GM19043 (cell line): ENCODE measurements at regions not wholly inside any gene's neighbourhood (a gene's known extent, or its start where the extent isn't known, plus 50 kb on each side); places are given as distances from the start of the nearest gene placed in this dataset.

ENCODE experiments used
- ATAC-seq: cut with Tn5 transposase; IDR thresholded peaks from one replicate; pipeline ENCODE4 v1.9.1; 2021; ENCODE audit warnings: low read depth; ENCODE audit not compliant: unreplicated experiment

DNA sequence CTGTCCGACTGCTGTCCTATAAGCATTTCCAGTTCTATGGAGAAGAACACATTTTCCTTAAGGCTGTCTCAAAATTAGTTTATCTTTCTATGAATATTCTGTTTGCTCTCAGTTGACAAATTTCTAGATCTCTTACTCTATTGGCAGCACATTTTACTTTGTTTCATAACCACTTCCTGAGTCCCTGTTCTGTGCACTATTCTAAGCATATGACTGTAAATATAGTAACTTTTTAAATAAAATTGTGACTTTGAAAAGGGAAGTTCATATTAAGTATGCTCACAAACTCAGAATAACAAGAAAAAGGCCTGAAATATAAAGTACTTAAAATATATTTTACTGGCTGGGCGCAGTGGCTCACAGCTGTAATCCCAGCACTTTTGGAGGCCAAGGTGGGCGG, 56.5 kb upstream of the HTR2A start:
- no peak for ATAC-seq

DNA sequence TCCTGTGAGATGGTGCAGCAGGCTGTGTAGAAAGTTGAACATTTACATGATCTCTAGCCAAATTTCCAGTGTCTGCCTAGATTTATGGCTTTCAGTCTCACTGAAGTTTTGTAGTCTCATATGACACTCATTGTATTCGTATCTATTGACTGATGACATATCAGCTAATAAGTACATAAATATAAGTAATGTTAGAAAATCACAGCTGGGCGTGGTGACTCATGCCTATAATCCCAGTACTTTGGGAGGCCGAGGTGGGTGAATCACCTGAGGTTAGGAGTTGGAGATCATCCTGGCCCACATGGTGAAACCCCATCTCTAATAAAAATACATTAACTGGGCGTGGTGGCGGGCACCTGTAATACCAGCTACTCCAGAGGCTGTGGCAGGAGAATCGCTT, 54.7 kb upstream of the HTR2A start:
- no peak for ATAC-seq

DNA sequence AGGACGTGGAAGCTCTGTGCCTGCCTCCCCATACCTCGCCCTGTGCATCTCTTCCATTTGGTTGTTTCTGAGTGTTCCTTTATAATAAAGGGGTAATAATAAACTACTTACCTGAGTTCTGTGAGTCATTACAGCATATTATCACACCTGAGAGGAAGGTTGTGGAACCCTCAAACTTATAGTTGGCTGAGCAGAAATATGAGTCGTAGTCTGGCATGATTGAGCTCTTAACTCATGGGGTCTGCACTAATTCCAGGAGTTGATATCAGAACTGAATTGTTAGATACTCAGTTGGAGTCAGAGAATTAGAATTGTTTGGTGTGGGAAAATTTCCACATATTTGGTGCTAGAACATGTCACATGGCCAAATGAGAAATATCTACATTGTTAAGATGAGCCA, 52.4 kb upstream of the HTR2A start:
- ATAC-seq: no peak

DNA sequence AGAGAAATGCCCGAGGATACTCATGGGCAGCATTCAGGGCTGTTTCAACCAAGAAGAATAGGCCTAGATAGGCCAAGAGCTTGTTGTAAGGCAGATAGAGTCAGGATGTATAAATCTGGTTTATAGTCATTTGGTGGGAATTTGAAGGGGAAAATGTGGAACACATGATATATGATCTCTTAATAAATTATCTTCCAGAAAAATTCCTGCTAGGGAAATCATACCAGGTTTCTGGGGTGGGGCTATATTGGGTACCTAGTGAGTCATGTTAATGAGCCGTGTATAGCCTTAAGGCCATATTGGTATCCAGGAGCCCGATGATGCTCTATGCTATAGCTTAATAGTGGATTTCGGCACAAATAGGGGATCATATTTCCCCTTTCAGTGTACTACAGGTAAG, 51.5 kb upstream of the HTR2A start:
- no peak for ATAC-seq

DNA sequence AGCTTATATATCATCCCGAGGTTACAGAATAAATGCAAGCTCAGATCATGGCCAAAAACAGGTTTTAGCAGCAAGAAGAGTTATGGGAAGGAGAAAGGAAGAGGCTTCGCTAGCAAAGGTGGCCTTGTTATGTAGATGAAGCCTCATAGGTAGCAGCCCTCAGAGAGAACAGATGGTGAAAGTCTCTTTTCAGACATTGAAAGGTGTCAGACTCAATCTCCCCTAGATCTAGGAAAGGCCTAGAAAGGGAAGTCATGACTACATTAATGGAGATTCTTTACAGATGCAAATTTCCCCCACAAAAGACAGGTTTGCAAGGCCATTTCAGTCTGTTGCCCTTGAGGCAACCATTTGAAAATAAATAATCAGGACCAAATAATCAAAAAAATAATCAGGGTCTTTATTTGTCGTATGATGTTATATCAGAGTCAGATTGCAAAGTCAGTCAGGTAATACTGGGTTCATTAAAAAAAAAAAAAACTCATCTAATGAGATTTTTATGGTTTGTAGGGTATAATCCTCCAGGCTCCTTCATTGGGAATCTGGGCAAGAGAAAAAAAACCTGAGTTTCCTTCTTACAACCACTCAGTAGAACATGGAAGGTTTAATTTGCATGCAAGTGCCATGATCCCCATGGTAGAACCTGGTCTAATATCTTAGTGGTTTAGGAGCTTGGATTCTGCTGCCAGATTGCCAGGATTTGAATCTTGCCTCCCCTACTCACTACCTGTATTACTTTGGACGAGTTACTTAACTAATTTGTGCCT, 50.8 kb upstream of the HTR2A start:
- ATAC-seq: no peak
